ENCODE measurements at regions not wholly inside any gene's neighbourhood (a gene's known extent, or its start where the extent isn't known, plus 50 kb on each side); places are given as distances from the start of the nearest gene placed in this dataset.

GRCh38 chr4:149293046-149293649, 522.5 kb downstream of the IQCM start:
- Histone ChIP-seq H3K4me2 (ENCODE audit: insufficient read depth in 1 of 2, low read depth in 2 of 2, low read length in 2 of 2) (no peak overlapping the region), H4K20me1 (replicated peaks in 1 of 2; ENCODE audit: control insufficient read depth in 1 of 2, insufficient read depth in 2 of 2, low read length in 2 of 2) (no peaks in the 10 kb centered on the region), H3K4me1 (replicated peaks in 1 of 4; ENCODE audit: control insufficient read depth in 3 of 4, insufficient read depth in 4 of 4, low read length in 3 of 4) (0 out of 7 replicates have a peak, but pooled peaks cover 0 to 2% (median 0%) of the 10 kb centered on the region in 4 experiments), H2AFZ (ENCODE audit: low read length) (no peak overlapping the region), H2BK5ac (ENCODE audit: low read depth, low read length) (no peak overlapping the region), H2BK12ac (ENCODE audit: low read depth, low read length) (no peak overlapping the region), H3K14ac (ENCODE audit: insufficient read length) (no peak overlapping the region), H3K79me1 (ENCODE audit: low read depth, low read length) (no peaks in the 10 kb centered on the region), H2BK120ac (replicated peaks; ENCODE audit: low read depth, low read length) (no peak overlapping the region), H3K79me2 (ENCODE audit: control insufficient read depth in 1 of 2, insufficient read depth in 2 of 2, low read length in 2 of 2) (no peaks in the 10 kb centered on the region), H3K4ac (replicated peaks; ENCODE audit: insufficient read length, low read depth, low read length) (no peak overlapping the region), H3K27ac (ENCODE audit: low read depth, low read length) (no peak overlapping the region), H3K23me2 (ENCODE audit: low read depth, low read length) (no peaks in the 10 kb centered on the region), H3K27me3 (replicated peaks in 1 of 4; ENCODE audit: control insufficient read depth in 3 of 4, extremely low read depth in 1 of 4, insufficient read depth in 3 of 4, low read length in 3 of 4) (no peaks in the 10 kb centered on the region), H3K23ac (ENCODE audit: insufficient read length) (no peak overlapping the region), H2BK20ac (ENCODE audit: low read length) (no peak overlapping the region), H3K4me3 (ENCODE audit: extremely low read depth in 1 of 4, insufficient read depth in 2 of 4, low read depth in 3 of 4, low read length in 4 of 4) (no peak overlapping the region), H4K8ac (ENCODE audit: extremely low read depth, insufficient read depth, low read length) (no peak overlapping the region), H3K18ac (ENCODE audit: extremely low read depth, low read length) (no peak overlapping the region), H4K5ac (ENCODE audit: insufficient read length, low read depth, low read length) (no peak overlapping the region), H3K36me3 (ENCODE audit: control insufficient read depth in 2 of 4, insufficient read depth in 4 of 4, low read length in 3 of 4) (no peaks in the 10 kb centered on the region), H2AK5ac (ENCODE audit: low read depth, low read length) (no peak overlapping the region), H3K56ac (replicated peaks; ENCODE audit: insufficient read length, low read depth, low read length) (no peak overlapping the region), H3K9ac (replicated peaks in 1 of 4; ENCODE audit: extremely low read depth in 1 of 4, low read depth in 3 of 4, low read length in 3 of 4) (no peak overlapping the region), H2BK15ac (ENCODE audit: low read length) (no peak overlapping the region), H4K91ac (replicated peaks; ENCODE audit: insufficient read length, low read length) (no peak overlapping the region), H3K9me3 (ENCODE audit: insufficient read depth in 2 of 2, low read depth in 1 of 2, low read length in 1 of 2) (no peaks in the 10 kb centered on the region)
- FAIRE-seq (no peak), DNase-seq (ENCODE audit: low read depth in 1 of 2, low spot score in 2 of 2) (no peak)
- ChIA-PET POLR2A (ENCODE audit: partially characterized antibody) (no interaction called here), CTCF (ENCODE audit: partially characterized antibody) (interaction anchor here (1.4 kb wide), 1 partner anchor 16 kb away, joined by 3 read pairs; no protein-coding TSS in a partner anchor)
- WGBS, 2 experiments (ENCODE audit: extremely low coverage in 1 of 2, insufficient coverage in 1 of 2, insufficient read length in 1 of 2, insufficient replicate concordance in 2 of 2, low coverage in 1 of 2, low lambda C conversion rate in 2 of 2, missing lambda C conversion rate in 1 of 2), result 82% methylated on average over 1 of the region's 1 CpG; no CpG with 5 or more reads in 1 of the 2 experiments
- TF ChIP-seq GTF2F1 (IDR thresholded peaks at IDR 0.05; ENCODE audit: borderline replicate concordance, low read depth, low read length) (no peak), USF2 (IDR thresholded peaks at IDR 0.05; ENCODE audit: low read length) (no peak), RNF2 (IDR thresholded peaks at IDR 0.05; ENCODE audit: borderline replicate concordance, low read depth, low read length, missing control alignments, poor library complexity, severe bottlenecking) (no peak), TAF1 (IDR thresholded peaks at IDR 0.05; ENCODE audit: low read depth, low read length) (no peak), HDAC2 (IDR thresholded peaks at IDR 0.05; ENCODE audit: borderline replicate concordance in 1 of 2, low read depth in 2 of 2, low read length in 2 of 2) (no peak), TCF12 (IDR thresholded peaks at IDR 0.05; ENCODE audit: low read depth, low read length) (no peak), ATF2 (IDR thresholded peaks at IDR 0.05; ENCODE audit: low read length) (no peak), RFX5 (IDR thresholded peaks at IDR 0.05; ENCODE audit: borderline replicate concordance, low read depth, low read length) (no peak), PHF8 (conservative IDR thresholded peaks at IDR 0.05; ENCODE audit: low read depth, low read length) (no peak), CEBPB (IDR thresholded peaks at IDR 0.05; ENCODE audit: low read depth, low read length) (no peak)

Data from H1 (cell line).